ENCODE measurements at regions not wholly inside any gene's neighbourhood (a gene's known extent, or its start where the extent isn't known, plus 50 kb on each side); places are given as distances from the start of the nearest gene placed in this dataset.

DNA sequence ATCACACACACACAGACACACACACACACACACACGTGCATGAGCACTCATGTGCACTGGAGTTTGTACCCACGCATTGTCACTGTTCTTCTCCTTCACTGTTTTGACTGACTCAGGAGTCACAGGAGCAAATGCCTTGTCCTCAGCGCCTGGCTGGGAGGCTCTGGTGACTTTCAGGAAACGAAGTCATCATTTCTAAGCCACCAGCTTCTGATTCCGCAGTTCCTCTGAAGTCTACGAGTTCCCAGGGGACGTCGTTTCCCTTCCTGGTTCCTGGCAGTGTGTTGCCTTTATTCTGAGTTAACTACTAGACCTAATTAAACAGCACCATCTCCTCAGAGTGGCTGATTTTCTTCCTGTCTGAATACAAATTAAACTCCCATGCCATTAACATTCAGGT, 82.2 kb upstream of the PMEPA1 start:
- Histone ChIP-seq H4K91ac (ENCODE audit: insufficient read length, low read depth, low read length) (no peak overlapping the region), H3K27ac (ENCODE audit: insufficient read length, low read depth, low read length) (no peak overlapping the region), H4K8ac (replicated peaks; ENCODE audit: insufficient read length, low read depth, low read length) (no peak overlapping the region), H3K9ac (ENCODE audit: extremely low read depth, insufficient read length, low read length) (no peak overlapping the region), H2BK120ac (ENCODE audit: low read depth, low read length, poor library complexity, severe bottlenecking) (no peak overlapping the region), H3K79me1 (ENCODE audit: insufficient read depth, low read depth, low read length, poor library complexity, severe bottlenecking) (no peaks in the 10 kb centered on the region), H4K20me1 (ENCODE audit: control insufficient read depth, insufficient read depth, insufficient read length) (no peaks in the 10 kb centered on the region), H3K23me2 (ENCODE audit: insufficient read length, low read depth, low read length, poor library complexity, severe bottlenecking) (no peaks in the 10 kb centered on the region), H3K4me1 (ENCODE audit: insufficient read depth, low read length) (no peaks in the 10 kb centered on the region; the same call in 1 of the 2 replicates), H3T11ph (ENCODE audit: low read length) (no peak overlapping the region), H2BK20ac (ENCODE audit: low read depth, low read length, poor library complexity, severe bottlenecking) (no peak overlapping the region), H2BK5ac (ENCODE audit: insufficient read length, low read length) (no peak overlapping the region), H2AK5ac (ENCODE audit: insufficient read length, low read length) (no peak overlapping the region), H3K4me2 (ENCODE audit: insufficient read depth, insufficient read length, low read length) (no peak overlapping the region), H3K4ac (ENCODE audit: low read depth, low read length) (no peak overlapping the region), H2BK15ac (ENCODE audit: low read depth, low read length) (no peak overlapping the region), H3K9me3 (ENCODE audit: control insufficient read depth, low read depth, low read length) (no peaks in the 10 kb centered on the region), H3K27me3 (ENCODE audit: insufficient read depth, low read length) (no peaks in the 10 kb centered on the region), H3K79me2 (ENCODE audit: insufficient read depth, low read length) (no peaks in the 10 kb centered on the region), H3K18ac (ENCODE audit: insufficient read length, low read depth, low read length) (no peak overlapping the region), H3K14ac (ENCODE audit: insufficient read depth, low read length) (no peak overlapping the region; the same call in 1 of the 2 replicates), H3K56ac (ENCODE audit: insufficient read length, low read depth, low read length) (no peak overlapping the region), H4K5ac (ENCODE audit: insufficient read length, low read depth, low read length) (no peak overlapping the region), H3K23ac (ENCODE audit: insufficient read length, low read depth, low read length) (no peak overlapping the region), H2AFZ (ENCODE audit: low read length) (no peak overlapping the region), H2BK12ac (ENCODE audit: insufficient read length, low read depth, low read length) (no peak overlapping the region)
- Mint-ChIP-seq H3K27ac (no peak overlapping the region), H3K9me3 (peaks cover 0 to 5% of the 10 kb centered on the region in 2 experiments; a peak in 2 of 5 replicates), H3K4me3 (no peak overlapping the region), H3K27me3 (ENCODE audit: low read depth) (no peaks in the 10 kb centered on the region), H3K36me3 (ENCODE audit: insufficient read depth in 1 of 3, low read depth in 3 of 3) (no peaks in the 10 kb centered on the region), H3K4me1 (peaks cover 2 to 3% of the 10 kb centered on the region in 2 experiments; a peak in 3 of 4 replicates)
- DNase-seq: no peak
- WGBS (ENCODE audit: extremely low coverage, insufficient read length, low lambda C conversion rate): no CpG with 5 or more reads among the region's 8 CpGs
- TF ChIP-seq, protein P1, sequence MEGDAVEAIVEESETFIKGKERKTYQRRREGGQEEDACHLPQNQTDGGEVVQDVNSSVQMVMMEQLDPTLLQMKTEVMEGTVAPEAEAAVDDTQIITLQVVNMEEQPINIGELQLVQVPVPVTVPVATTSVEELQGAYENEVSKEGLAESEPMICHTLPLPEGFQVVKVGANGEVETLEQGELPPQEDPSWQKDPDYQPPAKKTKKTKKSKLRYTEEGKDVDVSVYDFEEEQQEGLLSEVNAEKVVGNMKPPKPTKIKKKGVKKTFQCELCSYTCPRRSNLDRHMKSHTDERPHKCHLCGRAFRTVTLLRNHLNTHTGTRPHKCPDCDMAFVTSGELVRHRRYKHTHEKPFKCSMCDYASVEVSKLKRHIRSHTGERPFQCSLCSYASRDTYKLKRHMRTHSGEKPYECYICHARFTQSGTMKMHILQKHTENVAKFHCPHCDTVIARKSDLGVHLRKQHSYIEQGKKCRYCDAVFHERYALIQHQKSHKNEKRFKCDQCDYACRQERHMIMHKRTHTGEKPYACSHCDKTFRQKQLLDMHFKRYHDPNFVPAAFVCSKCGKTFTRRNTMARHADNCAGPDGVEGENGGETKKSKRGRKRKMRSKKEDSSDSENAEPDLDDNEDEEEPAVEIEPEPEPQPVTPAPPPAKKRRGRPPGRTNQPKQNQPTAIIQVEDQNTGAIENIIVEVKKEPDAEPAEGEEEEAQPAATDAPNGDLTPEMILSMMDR (conservative IDR thresholded peaks at IDR 0.05): no peak
